H1 (cell line): ENCODE measurements at regions not wholly inside any gene's neighbourhood (a gene's known extent, or its start where the extent isn't known, plus 50 kb on each side); places are given as distances from the start of the nearest gene placed in this dataset.

ENCODE experiments used
- CTCF ChIA-PET: fragments of 300-600 bp; sonication (Branson Sonifier 250); formaldehyde crosslinking; loops from one replicate; lab custom pipeline; 2021; ENCODE audit not compliant: partially characterized antibody; lab: Charles Lee
- POLR2A ChIA-PET: fragments of 300-600 bp; sonication (Branson Sonifier 250); formaldehyde crosslinking; loops from one replicate; lab custom pipeline; 2021; ENCODE audit warnings: inconsistent platforms; ENCODE audit not compliant: partially characterized antibody; lab: Charles Lee
- DNase-seq, 2 experiments: peaks; one replicate each; pipeline versions ENCODE4 v3.0.0 to v3.0.0-alpha.2; 2010 to 2022; ENCODE audit warnings: low spot score in 2 of 2, low read depth in 1 of 2, mixed read lengths in 1 of 2
- FAIRE-seq: peaks from 2 replicates; lab custom pipeline; 2011; peaks lifted over from hg19 to GRCh38; lab: Jason Lieb, UNC
- H2AFZ ChIP-seq: 2 replicates; pipeline ENCODE4 v1.8.1; 2012; ENCODE audit warnings: low read length, inconsistent platforms
- H2AK5ac ChIP-seq: 2 replicates; pipeline ENCODE4 v1.6.1; 2013; ENCODE audit warnings: low read depth, low read length
- H2BK120ac ChIP-seq: replicated peaks from 2 replicates; pipeline ENCODE3; 2013; ENCODE audit warnings: low read depth, low read length, inconsistent platforms
- H2BK12ac ChIP-seq: 2 replicates; pipeline ENCODE4 v1.6.1; 2013; ENCODE audit warnings: low read depth, low read length
- H2BK15ac ChIP-seq: 2 replicates; pipeline ENCODE4 v1.6.1; 2013; ENCODE audit warnings: low read length
- H2BK20ac ChIP-seq: 2 replicates; pipeline ENCODE4 v1.6.1; 2013; ENCODE audit warnings: low read length
- H2BK5ac ChIP-seq: 2 replicates; pipeline ENCODE4 v1.6.1; 2013; ENCODE audit warnings: low read depth, low read length
- H3K14ac ChIP-seq: 2 replicates; pipeline ENCODE4 v1.6.1; 2013; ENCODE audit warnings: inconsistent platforms; ENCODE audit not compliant: insufficient read length
- H3K18ac ChIP-seq: 2 replicates; pipeline ENCODE4 v1.6.1; 2013; ENCODE audit warnings: low read length; ENCODE audit errors: extremely low read depth
- H3K23ac ChIP-seq: 2 replicates; pipeline ENCODE4 v1.6.1; 2013; ENCODE audit warnings: inconsistent platforms; ENCODE audit not compliant: insufficient read length
- H3K23me2 ChIP-seq: 2 replicates; pipeline ENCODE4 v1.6.1; 2013; ENCODE audit warnings: low read depth, low read length
- H3K27ac ChIP-seq: 2 replicates; pipeline ENCODE4 v1.6.1; 2011; ENCODE audit warnings: low read depth, low read length, inconsistent platforms
- H3K27me3 ChIP-seq, 4 experiments: replicated peaks in 1 of 4; 1 replicate in 1 of 4; 2 replicates in 3 of 4; pipeline versions ENCODE4 v1.6.1 to v1.8.1; 2011 to 2013; ENCODE audit warnings: low read length in 3 of 4, mild to moderate bottlenecking in 3 of 4, inconsistent platforms in 2 of 4, mixed read lengths in 2 of 4, moderate library complexity in 1 of 4; ENCODE audit not compliant: control insufficient read depth in 3 of 4, insufficient read depth in 3 of 4; ENCODE audit errors: extremely low read depth in 1 of 4
- H3K36me3 ChIP-seq, 4 experiments: 2 replicates each; pipeline versions ENCODE4 v1.6.1 to v1.8.1; 2011 to 2013; ENCODE audit warnings: mild to moderate bottlenecking in 4 of 4, low read length in 3 of 4, moderate library complexity in 2 of 4, control low read depth in 1 of 4, inconsistent platforms in 1 of 4; ENCODE audit not compliant: insufficient read depth in 4 of 4, control insufficient read depth in 2 of 4
- H3K4ac ChIP-seq: replicated peaks from 2 replicates; pipeline ENCODE3; 2013; ENCODE audit warnings: low read length, low read depth, mixed read lengths, inconsistent platforms; ENCODE audit not compliant: insufficient read length
- H3K4me1 ChIP-seq, 4 experiments: replicated peaks in 1 of 4; 1 replicate in 1 of 4; 2 replicates in 3 of 4; pipeline versions ENCODE4 v1.6.1 to v1.8.1; 2011 to 2013; ENCODE audit warnings: low read length in 3 of 4, inconsistent platforms in 2 of 4, mixed read lengths in 1 of 4; ENCODE audit not compliant: insufficient read depth in 4 of 4, control insufficient read depth in 3 of 4
- H3K4me2 ChIP-seq, 2 experiments: 2 replicates each; pipeline versions ENCODE4 v1.6.1 to v1.8.1; 2011 to 2013; ENCODE audit warnings: low read depth in 2 of 2, low read length in 2 of 2, control low read depth in 1 of 2, inconsistent platforms in 1 of 2, mild to moderate bottlenecking in 1 of 2; ENCODE audit not compliant: insufficient read depth in 1 of 2
- H3K4me3 ChIP-seq, 4 experiments: fragments of 200-600, 300-600 bp in 1 of 4; sonication (generic), shearing (Covaris generic), sonication (Bioruptor Twin) in 1 of 4; 2 replicates each; pipeline versions ENCODE4 v1.5.1 to v1.8.1; 2011 to 2016; ENCODE audit warnings: low read length in 4 of 4, low read depth in 3 of 4, control low read depth in 2 of 4, inconsistent platforms in 2 of 4, mild to moderate bottlenecking in 2 of 4, mixed read lengths in 1 of 4, moderate library complexity in 1 of 4; ENCODE audit not compliant: insufficient read depth in 2 of 4; ENCODE audit errors: extremely low read depth in 1 of 4
- H3K56ac ChIP-seq: replicated peaks from 2 replicates; pipeline ENCODE3; 2013; ENCODE audit warnings: low read depth, mild to moderate bottlenecking, mixed read lengths, low read length, inconsistent platforms; ENCODE audit not compliant: insufficient read length
- H3K79me1 ChIP-seq: 2 replicates; pipeline ENCODE4 v1.6.1; 2013; ENCODE audit warnings: low read depth, low read length, control low read depth
- H3K79me2 ChIP-seq, 2 experiments: 2 replicates each; pipeline versions ENCODE4 v1.6.1 to v1.8.1; 2012 to 2013; ENCODE audit warnings: low read length in 2 of 2, mild to moderate bottlenecking in 2 of 2, inconsistent platforms in 1 of 2; ENCODE audit not compliant: insufficient read depth in 2 of 2, control insufficient read depth in 1 of 2
- H3K9ac ChIP-seq, 4 experiments: replicated peaks in 1 of 4; 1 replicate in 1 of 4; 2 replicates in 3 of 4; pipeline versions ENCODE4 v1.6.1 to v1.8.1; 2011 to 2013; ENCODE audit warnings: low read depth in 3 of 4, low read length in 3 of 4, control low read depth in 2 of 4, mild to moderate bottlenecking in 2 of 4, moderate library complexity in 2 of 4, inconsistent platforms in 1 of 4; ENCODE audit errors: extremely low read depth in 1 of 4
- H3K9me3 ChIP-seq, 2 experiments: 2 replicates each; pipeline versions ENCODE4 v1.6.1 to v1.8.1; 2012 to 2013; ENCODE audit warnings: mild to moderate bottlenecking in 2 of 2, moderate library complexity in 2 of 2, control low read depth in 1 of 2, inconsistent platforms in 1 of 2, low read depth in 1 of 2, low read length in 1 of 2, mixed read lengths in 1 of 2; ENCODE audit not compliant: insufficient read depth in 2 of 2
- H4K20me1 ChIP-seq, 2 experiments: replicated peaks in 1 of 2; 2 replicates each; pipeline versions ENCODE3 to v1.8.1; 2011 to 2013; ENCODE audit warnings: inconsistent platforms in 2 of 2, low read length in 2 of 2, mild to moderate bottlenecking in 1 of 2; ENCODE audit not compliant: insufficient read depth in 2 of 2, control insufficient read depth in 1 of 2
- H4K5ac ChIP-seq: 2 replicates; pipeline ENCODE4 v1.6.1; 2013; ENCODE audit warnings: low read length, low read depth, mixed read lengths, inconsistent platforms; ENCODE audit not compliant: insufficient read length
- H4K8ac ChIP-seq: 2 replicates; pipeline ENCODE4 v1.8.0; 2013; ENCODE audit warnings: mild to moderate bottlenecking, moderate library complexity, low read length, inconsistent platforms; ENCODE audit not compliant: insufficient read depth; ENCODE audit errors: extremely low read depth
- H4K91ac ChIP-seq: replicated peaks from 2 replicates; pipeline ENCODE3; 2013; ENCODE audit warnings: low read length, mixed read lengths, inconsistent platforms; ENCODE audit not compliant: insufficient read length
- ATF2 ChIP-seq: IDR thresholded peaks from 2 replicates; pipeline ENCODE4 v1.6.1; 2012; ENCODE audit warnings: low read length, inconsistent platforms
- SP1 ChIP-seq: IDR thresholded peaks from 2 replicates; pipeline ENCODE4 v1.6.1; 2011; ENCODE audit warnings: low read depth, low read length
- YY1 ChIP-seq: IDR thresholded peaks from 2 replicates; pipeline ENCODE4 v1.6.1; 2011; ENCODE audit warnings: low read depth, mild to moderate bottlenecking, low read length
- WGBS, 2 experiments: shearing (Covaris generic) in 1 of 2; methylation state at CpG; one replicate each; pipeline versions ENCODE4 v1.1.6 to v1.1.7; 2013 to 2015; ENCODE audit warnings: low lambda C conversion rate in 2 of 2, mixed read lengths in 2 of 2, inconsistent platforms in 1 of 2, low coverage in 1 of 2, missing lambda C conversion rate in 1 of 2; ENCODE audit not compliant: insufficient replicate concordance in 2 of 2, insufficient coverage in 1 of 2, insufficient read length in 1 of 2; ENCODE audit errors: extremely low coverage in 1 of 2, missing lambda C conversion rate in 1 of 2; 5-methylcytosine and 5-hydroxymethylcytosine counted together

DNA sequence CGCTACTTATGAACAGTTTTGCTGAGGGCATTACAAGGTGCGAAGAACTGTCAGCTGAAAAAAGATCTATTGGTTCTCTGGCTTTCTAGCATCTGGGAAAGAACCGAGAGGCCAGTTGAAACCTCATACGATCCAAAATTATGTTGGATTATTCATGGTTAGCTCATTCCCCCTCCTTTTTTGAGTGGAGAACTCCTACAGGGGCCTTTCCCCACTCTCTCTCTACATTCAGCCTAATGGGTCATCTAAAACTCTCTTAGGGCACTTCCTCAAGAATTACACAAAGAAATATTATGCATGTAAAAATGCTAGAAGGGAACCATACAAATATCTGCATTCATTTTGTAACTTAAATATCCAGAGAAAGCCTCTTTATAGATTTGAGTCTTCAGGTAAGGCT lies 358.2 kb downstream of the ADGRL2 start:
- FAIRE-seq (no peak), DNase-seq (no peak)
- Histone ChIP-seq H3K9ac (no peak overlapping the region), H3K4me1 (peaks cover 0 to 4% (median 0%) of the 10 kb centered on the region in 4 experiments; a peak in 2 of 7 replicates), H3K4ac (no peak overlapping the region), H3K4me3 (no peak overlapping the region), H3K56ac (no peak overlapping the region), H2BK20ac (no peak overlapping the region), H2BK120ac (no peak overlapping the region), H3K79me2 (no peaks in the 10 kb centered on the region), H4K91ac (no peak overlapping the region), H3K18ac (no peak overlapping the region), H3K79me1 (no peaks in the 10 kb centered on the region), H4K20me1 (no peaks in the 10 kb centered on the region), H2BK15ac (no peak overlapping the region), H2AFZ (no peak overlapping the region), H4K8ac (no peak overlapping the region), H3K27ac (no peak overlapping the region), H3K14ac (no peak overlapping the region), H3K23ac (no peak overlapping the region), H3K4me2 (no peak overlapping the region), H3K23me2 (no peaks in the 10 kb centered on the region), H4K5ac (no peak overlapping the region), H3K36me3 (no peaks in the 10 kb centered on the region), H3K9me3 (no peaks in the 10 kb centered on the region), H2AK5ac (no peak overlapping the region), H2BK12ac (no peak overlapping the region), H2BK5ac (no peak overlapping the region), H3K27me3 (peaks cover 0 to 12% (median 6%) of the 10 kb centered on the region in 4 experiments; a peak in 3 of 7 replicates)
- TF ChIP-seq YY1 (no peak), SP1 (no peak), ATF2 (no peak)
- ChIA-PET CTCF (no interaction called here), POLR2A (no interaction called here)
- 85% methylated on average over 4 of the region's 4 CpGs; no CpG with 5 or more reads in 1 of the 2 experiments for WGBS, 2 experiments
